ENCODE measurements at regions not wholly inside any gene's neighbourhood (a gene's known extent, or its start where the extent isn't known, plus 50 kb on each side); places are given as distances from the start of the nearest gene placed in this dataset.

DNA sequence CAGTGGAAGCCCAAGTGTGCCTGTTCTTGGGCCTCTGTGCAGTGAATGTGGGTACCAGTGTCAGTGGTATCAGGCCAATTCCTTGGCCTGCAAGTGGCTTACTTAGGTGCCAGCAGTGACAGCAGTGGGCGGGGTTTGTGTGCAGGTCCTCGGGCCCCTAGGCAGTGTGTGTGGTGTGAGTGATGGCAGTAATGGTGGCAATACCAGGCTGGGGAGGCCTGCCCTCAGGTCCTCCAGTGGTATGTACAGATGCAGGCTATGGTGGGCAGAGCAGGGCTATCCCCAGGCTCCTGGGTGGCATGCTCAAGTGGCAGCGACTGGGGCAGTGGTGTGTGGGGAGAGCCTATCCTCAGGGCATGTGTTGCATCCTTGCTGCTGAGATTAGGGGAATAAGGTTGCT lies 379.7 kb downstream of the SQOR start:
- H3K36me3 Mint-ChIP-seq (ENCODE audit: insufficient read depth in 1 of 3, low read depth in 3 of 3) = peaks cover 6 to 15% (median 8%) of the 10 kb centered on the region in 3 experiments; a peak in 6 of 7 replicates
- no peak overlapping the region for H3K18ac ChIP-seq (ENCODE audit: insufficient read length, low read depth, low read length)
- no peaks in the 10 kb centered on the region for H4K20me1 ChIP-seq (ENCODE audit: control insufficient read depth, insufficient read depth, insufficient read length)
- H3K4me3 Mint-ChIP-seq = no peak overlapping the region
- H2BK120ac ChIP-seq (ENCODE audit: low read depth, low read length, poor library complexity, severe bottlenecking) = no peak overlapping the region
- H2AK5ac ChIP-seq (ENCODE audit: insufficient read length, low read length) = no peak overlapping the region
- no peak overlapping the region for H3K23ac ChIP-seq (ENCODE audit: insufficient read length, low read depth, low read length)
- no peak overlapping the region for H2BK12ac ChIP-seq (ENCODE audit: insufficient read length, low read depth, low read length)
- no peak overlapping the region for H4K8ac ChIP-seq (replicated peaks; ENCODE audit: insufficient read length, low read depth, low read length)
- no CpG with 5 or more reads among the region's 3 CpGs for WGBS (ENCODE audit: extremely low coverage, insufficient read length, low lambda C conversion rate)
- no peak overlapping the region for H2BK15ac ChIP-seq (ENCODE audit: low read depth, low read length)
- peaks cover 0 to 6% of the 10 kb centered on the region in 2 experiments; a peak in 1 of 4 replicates for H3K4me1 Mint-ChIP-seq
- H2AFZ ChIP-seq (ENCODE audit: low read length) = no peak overlapping the region
- H3K23me2 ChIP-seq (ENCODE audit: insufficient read length, low read depth, low read length, poor library complexity, severe bottlenecking) = no peaks in the 10 kb centered on the region
- no peak overlapping the region for H3K4ac ChIP-seq (ENCODE audit: low read depth, low read length)
- H3K9me3 Mint-ChIP-seq = peaks cover 53 to 76% of the 10 kb centered on the region in 2 experiments
- H3K9ac ChIP-seq (ENCODE audit: extremely low read depth, insufficient read length, low read length) = no peak overlapping the region
- no peak overlapping the region for H3K14ac ChIP-seq (ENCODE audit: insufficient read depth, low read length)
- peaks cover 13% of the 10 kb centered on the region for H3K9me3 ChIP-seq (ENCODE audit: control insufficient read depth, low read depth, low read length)
- no peaks in the 10 kb centered on the region for H3K27me3 Mint-ChIP-seq (ENCODE audit: low read depth)
- H3K27me3 ChIP-seq (ENCODE audit: insufficient read depth, low read length) = no peaks in the 10 kb centered on the region
- H4K91ac ChIP-seq (ENCODE audit: insufficient read length, low read depth, low read length) = no peak overlapping the region
- no peak for DNase-seq
- no peak overlapping the region for H3K27ac Mint-ChIP-seq
- no peak overlapping the region for H4K5ac ChIP-seq (ENCODE audit: insufficient read length, low read depth, low read length)
- H3K4me2 ChIP-seq (ENCODE audit: insufficient read depth, insufficient read length, low read length) = no peak overlapping the region
- no peak overlapping the region for H2BK5ac ChIP-seq (ENCODE audit: insufficient read length, low read length)
- no peaks in the 10 kb centered on the region for H3K79me1 ChIP-seq (ENCODE audit: insufficient read depth, low read depth, low read length, poor library complexity, severe bottlenecking)
- H3T11ph ChIP-seq (ENCODE audit: low read length) = no peak overlapping the region
- TF ChIP-seq, protein P1, sequence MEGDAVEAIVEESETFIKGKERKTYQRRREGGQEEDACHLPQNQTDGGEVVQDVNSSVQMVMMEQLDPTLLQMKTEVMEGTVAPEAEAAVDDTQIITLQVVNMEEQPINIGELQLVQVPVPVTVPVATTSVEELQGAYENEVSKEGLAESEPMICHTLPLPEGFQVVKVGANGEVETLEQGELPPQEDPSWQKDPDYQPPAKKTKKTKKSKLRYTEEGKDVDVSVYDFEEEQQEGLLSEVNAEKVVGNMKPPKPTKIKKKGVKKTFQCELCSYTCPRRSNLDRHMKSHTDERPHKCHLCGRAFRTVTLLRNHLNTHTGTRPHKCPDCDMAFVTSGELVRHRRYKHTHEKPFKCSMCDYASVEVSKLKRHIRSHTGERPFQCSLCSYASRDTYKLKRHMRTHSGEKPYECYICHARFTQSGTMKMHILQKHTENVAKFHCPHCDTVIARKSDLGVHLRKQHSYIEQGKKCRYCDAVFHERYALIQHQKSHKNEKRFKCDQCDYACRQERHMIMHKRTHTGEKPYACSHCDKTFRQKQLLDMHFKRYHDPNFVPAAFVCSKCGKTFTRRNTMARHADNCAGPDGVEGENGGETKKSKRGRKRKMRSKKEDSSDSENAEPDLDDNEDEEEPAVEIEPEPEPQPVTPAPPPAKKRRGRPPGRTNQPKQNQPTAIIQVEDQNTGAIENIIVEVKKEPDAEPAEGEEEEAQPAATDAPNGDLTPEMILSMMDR (conservative IDR thresholded peaks at IDR 0.05) = no peak
- no peak overlapping the region for H3K56ac ChIP-seq (ENCODE audit: insufficient read length, low read depth, low read length)
- H2BK20ac ChIP-seq (ENCODE audit: low read depth, low read length, poor library complexity, severe bottlenecking) = no peak overlapping the region
- no peak overlapping the region for H3K27ac ChIP-seq (ENCODE audit: insufficient read length, low read depth, low read length)
- no peaks in the 10 kb centered on the region for H3K79me2 ChIP-seq (ENCODE audit: insufficient read depth, low read length)
- H3K4me1 ChIP-seq (ENCODE audit: insufficient read depth, low read length) = no peaks in the 10 kb centered on the region

Measured in H9 (cell line).